ENCODE measurements at regions not wholly inside any gene's neighbourhood (a gene's known extent, or its start where the extent isn't known, plus 50 kb on each side); places are given as distances from the start of the nearest gene placed in this dataset.

- TF ChIP-seq POLR2A (IDR thresholded peaks at IDR 0.05): no peak
- TF ChIP-seq, protein P1, sequence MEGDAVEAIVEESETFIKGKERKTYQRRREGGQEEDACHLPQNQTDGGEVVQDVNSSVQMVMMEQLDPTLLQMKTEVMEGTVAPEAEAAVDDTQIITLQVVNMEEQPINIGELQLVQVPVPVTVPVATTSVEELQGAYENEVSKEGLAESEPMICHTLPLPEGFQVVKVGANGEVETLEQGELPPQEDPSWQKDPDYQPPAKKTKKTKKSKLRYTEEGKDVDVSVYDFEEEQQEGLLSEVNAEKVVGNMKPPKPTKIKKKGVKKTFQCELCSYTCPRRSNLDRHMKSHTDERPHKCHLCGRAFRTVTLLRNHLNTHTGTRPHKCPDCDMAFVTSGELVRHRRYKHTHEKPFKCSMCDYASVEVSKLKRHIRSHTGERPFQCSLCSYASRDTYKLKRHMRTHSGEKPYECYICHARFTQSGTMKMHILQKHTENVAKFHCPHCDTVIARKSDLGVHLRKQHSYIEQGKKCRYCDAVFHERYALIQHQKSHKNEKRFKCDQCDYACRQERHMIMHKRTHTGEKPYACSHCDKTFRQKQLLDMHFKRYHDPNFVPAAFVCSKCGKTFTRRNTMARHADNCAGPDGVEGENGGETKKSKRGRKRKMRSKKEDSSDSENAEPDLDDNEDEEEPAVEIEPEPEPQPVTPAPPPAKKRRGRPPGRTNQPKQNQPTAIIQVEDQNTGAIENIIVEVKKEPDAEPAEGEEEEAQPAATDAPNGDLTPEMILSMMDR (IDR thresholded peaks at IDR 0.05 in 4 of 5, conservative IDR thresholded peaks at IDR 0.05 in 1 of 5): no peak
- Histone ChIP-seq H3K4me3 (no peak overlapping the region), H3K4me1 (no peaks in the 10 kb centered on the region), H3K9me3 (no peaks in the 10 kb centered on the region), H3K36me3 (no peaks in the 10 kb centered on the region), H3K27me3 (no peaks in the 10 kb centered on the region), H3K27ac (no peak overlapping the region)
- intact Hi-C loops (cut with DNase I; ENCODE audit: low total_unique reads): no loop called here
- ATAC-seq (no peak), DNase-seq (no peak)
- in situ Hi-C loops (cut with MboI; ENCODE audit: low sequenced_read_pairs in 4 of 4): no loop called here
These were observed 257.6 kb upstream of the PCDH7 start for GRCh38 chr4:30462445-30463090.

DNA sequence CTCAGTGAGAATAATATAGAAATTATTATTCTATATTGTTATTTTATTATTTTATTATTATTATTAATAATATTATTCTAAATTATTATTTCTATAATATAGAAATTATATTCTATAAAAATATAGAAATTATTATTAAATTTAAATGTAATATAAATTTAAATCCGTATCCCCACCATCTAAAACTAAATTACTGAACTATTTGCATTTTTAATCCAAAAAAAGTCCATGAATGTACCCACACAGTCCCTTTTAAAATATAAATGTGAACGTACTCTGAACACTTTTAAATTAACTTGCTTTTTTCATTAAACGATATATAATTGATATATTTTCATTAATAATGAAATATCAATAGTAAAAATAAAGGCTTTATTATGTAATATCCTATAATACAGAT, 248.3 kb upstream of the PCDH7 start:
- H3K9me3 ChIP-seq: no peaks in the 10 kb centered on the region
- no peaks in the 10 kb centered on the region for H3K36me3 ChIP-seq
- H3K4me1 ChIP-seq: no peaks in the 10 kb centered on the region
- in situ Hi-C loops (cut with MboI; ENCODE audit: low sequenced_read_pairs in 4 of 4) (no loop called here), intact Hi-C loops (cut with DNase I; ENCODE audit: low total_unique reads) (no loop called here)
- ATAC-seq: no peak
- TF ChIP-seq, protein P1 (IDR thresholded peaks at IDR 0.05 in 4 of 5, conservative IDR thresholded peaks at IDR 0.05 in 1 of 5): no peak
- no peak for TF ChIP-seq POLR2A (IDR thresholded peaks at IDR 0.05)
- DNase-seq: no peak
- no peak overlapping the region for H3K27ac ChIP-seq
- no peak overlapping the region for H3K4me3 ChIP-seq
- H3K27me3 ChIP-seq: no peaks in the 10 kb centered on the region

DNA sequence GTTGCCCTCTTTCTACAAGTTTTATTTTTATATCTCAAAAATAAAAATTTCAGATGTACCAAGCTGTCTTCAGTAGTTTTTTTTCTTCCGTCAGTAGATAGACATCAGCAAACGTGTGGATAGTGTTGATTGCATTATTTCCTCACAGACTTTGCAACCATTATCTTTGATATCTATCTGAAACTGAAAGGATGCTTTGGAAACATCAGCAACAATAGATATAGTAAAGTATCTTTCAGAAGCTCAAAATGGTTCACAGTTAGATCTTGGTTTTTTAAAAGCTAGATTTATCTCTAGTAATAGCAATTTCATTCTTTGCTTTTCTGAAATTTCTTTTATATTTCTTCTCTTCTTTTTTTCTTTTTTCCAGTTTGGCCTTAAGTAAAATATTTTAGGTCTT, 246.9 kb upstream of the PCDH7 start:
- no peaks in the 10 kb centered on the region for H3K9me3 ChIP-seq
- H3K4me1 ChIP-seq: no peaks in the 10 kb centered on the region
- no peak overlapping the region for H3K27ac ChIP-seq
- no peaks in the 10 kb centered on the region for H3K27me3 ChIP-seq
- H3K36me3 ChIP-seq: no peaks in the 10 kb centered on the region
- DNase-seq: no peak
- TF ChIP-seq, protein P1 (IDR thresholded peaks at IDR 0.05 in 4 of 5, conservative IDR thresholded peaks at IDR 0.05 in 1 of 5): no peak
- TF ChIP-seq POLR2A (IDR thresholded peaks at IDR 0.05): no peak
- H3K4me3 ChIP-seq: no peak overlapping the region
- ATAC-seq: no peak
- in situ Hi-C loops (cut with MboI; ENCODE audit: low sequenced_read_pairs in 4 of 4) (no loop called here), intact Hi-C loops (cut with DNase I; ENCODE audit: low total_unique reads) (no loop called here)

DNA sequence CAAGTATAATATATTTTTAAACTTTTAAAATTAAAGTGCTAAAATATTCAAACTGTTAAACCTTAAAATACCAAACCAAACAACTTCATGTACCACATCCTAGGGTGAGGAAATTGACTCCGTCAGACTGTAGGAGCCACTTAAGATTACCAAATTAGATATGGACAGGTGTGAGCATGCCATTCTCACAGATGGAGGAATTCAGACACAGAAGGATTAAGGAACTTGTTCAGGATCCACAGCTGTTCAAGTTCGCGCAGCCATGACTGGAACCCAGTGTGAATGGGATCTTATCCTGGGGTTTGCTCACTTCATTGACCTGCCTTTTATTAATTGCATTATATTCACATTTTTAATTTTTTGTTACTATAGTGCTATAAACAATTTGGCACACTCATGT, 224.9 kb upstream of the PCDH7 start:
- in situ Hi-C loops (cut with MboI; ENCODE audit: low sequenced_read_pairs in 4 of 4): no loop called here
- Histone ChIP-seq H3K9me3 (no peaks in the 10 kb centered on the region), H3K36me3 (no peaks in the 10 kb centered on the region), H3K4me1 (no peaks in the 10 kb centered on the region), H3K4me3 (no peak overlapping the region), H3K27me3 (no peaks in the 10 kb centered on the region), H3K27ac (no peak overlapping the region)
- TF ChIP-seq, protein P1 (IDR thresholded peaks at IDR 0.05 in 4 of 5, conservative IDR thresholded peaks at IDR 0.05 in 1 of 5): no peak
- no peak for TF ChIP-seq POLR2A (IDR thresholded peaks at IDR 0.05)
- no peak for ATAC-seq
- no peak for DNase-seq
- intact Hi-C loops (cut with DNase I; ENCODE audit: low total_unique reads): no loop called here
